GM12878 (cell line): ENCODE measurements at regions not wholly inside any gene's neighbourhood (a gene's known extent, or its start where the extent isn't known, plus 50 kb on each side); places are given as distances from the start of the nearest gene placed in this dataset.

ENCODE experiments used
- ATAC-seq: fragments of 200-7000 bp; cut with Tn5 transposase; 3 replicates; pipeline ENCODE4 v1.9.1; 2020; ENCODE audit warnings: mild to moderate bottlenecking, moderate library complexity
- BruUV-seq: library from RNA; stranded (reverse); fragments of 400-500 nt; replicated peaks from 2 replicates; lab custom pipeline; 2021; lab: Mats Ljungman, UMichigan
- CTCF ChIA-PET: fragments of 300-600 bp; sonication (Branson Sonifier 250); formaldehyde crosslinking; extraction: SDS; loops from one replicate; lab custom pipeline; 2021; ENCODE audit warnings: inconsistent platforms; lab: Yijun Ruan, JAX
- POLR2A ChIA-PET: fragments of 350-600 bp; formaldehyde crosslinking; extraction: SDS; loops from one replicate; lab custom pipeline; 2021; ENCODE audit warnings: inconsistent platforms; lab: Charles Lee
- RAD21 ChIA-PET: fragments of 300-600 bp; sonication (Branson Sonifier 250); formaldehyde crosslinking; loops from one replicate; lab custom pipeline; 2023; ENCODE audit warnings: antibody characterized with exemption; ENCODE audit not compliant: unreplicated experiment; lab: Charles Lee
- SMC1A ChIA-PET: fragments of 300-600 bp; sonication (Branson Sonifier 250); formaldehyde crosslinking; loops from one replicate; lab custom pipeline; 2023; ENCODE audit not compliant: unreplicated experiment, uncharacterized antibody; lab: Charles Lee
- DNase-seq: peaks from one replicate; pipeline ENCODE4 v3.0.0-alpha.2; 2011; ENCODE audit warnings: low read depth, low spot score
- FAIRE-seq: peaks from 3 replicates; lab custom pipeline; 2011; peaks lifted over from hg19 to GRCh38; lab: Jason Lieb, UNC
- H2AFZ ChIP-seq: 2 replicates; pipeline ENCODE4 v1.6.0; 2011; ENCODE audit warnings: low read depth, low read length, control low read depth; ENCODE audit not compliant: control insufficient read depth
- H3K27ac ChIP-seq: 2 replicates; pipeline ENCODE4 v1.5.1; 2011; ENCODE audit warnings: control low read depth; ENCODE audit not compliant: control insufficient read depth, insufficient read depth
- H3K27me3 ChIP-seq, 2 experiments: replicated peaks in 1 of 2; 2 replicates each; pipeline versions ENCODE4 v1.6.0 to v1.6.1; 2011; ENCODE audit warnings: low read length in 1 of 2; ENCODE audit not compliant: control insufficient read depth in 2 of 2, insufficient read depth in 2 of 2
- H3K36me3 ChIP-seq, 2 experiments: 2 replicates each; pipeline ENCODE4 v1.5.1; 2011; ENCODE audit warnings: low read length in 1 of 2; ENCODE audit not compliant: control insufficient read depth in 2 of 2, insufficient read depth in 2 of 2
- H3K4me1 ChIP-seq: 2 replicates; pipeline ENCODE4 v1.6.1; 2011; ENCODE audit warnings: mild to moderate bottlenecking, low read length, moderate library complexity, mixed read lengths; ENCODE audit not compliant: control insufficient read depth, insufficient read depth
- H3K4me2 ChIP-seq: 2 replicates; pipeline ENCODE4 v1.6.0; 2011; ENCODE audit warnings: control low read depth; ENCODE audit not compliant: control insufficient read depth, insufficient read depth
- H3K4me3 ChIP-seq: fragments of 200-600 bp; sonication (generic); 2 replicates; pipeline ENCODE4 v1.5.1; 2016
- H3K79me2 ChIP-seq: 2 replicates; pipeline ENCODE4 v1.6.0; 2011; ENCODE audit warnings: low read length; ENCODE audit not compliant: control insufficient read depth, insufficient read depth
- H3K9ac ChIP-seq: 2 replicates; pipeline ENCODE4 v1.8.0; 2011; ENCODE audit warnings: low read length, control low read depth, mixed read lengths; ENCODE audit not compliant: control insufficient read depth, insufficient read depth
- H3K9me3 ChIP-seq: replicated peaks from 3 replicates; pipeline ENCODE4 v1.5.1; 2011; ENCODE audit warnings: mild to moderate bottlenecking, low read length; ENCODE audit not compliant: control insufficient read depth, insufficient read depth
- H4K20me1 ChIP-seq: 2 replicates; pipeline ENCODE4 v1.6.0; 2011; ENCODE audit not compliant: control insufficient read depth, insufficient read depth
- CBX3 ChIP-seq: fragments of 200-600 bp; sonication (generic); IDR thresholded peaks from 2 replicates; pipeline ENCODE4 v1.6.1; 2016; ENCODE audit warnings: low read depth, borderline replicate concordance
- CEBPB ChIP-seq, 2 experiments: fragments of 150-350 bp in 1 of 2; IDR thresholded peaks; 2 replicates each; pipeline ENCODE4 v1.6.1; 2012 to 2014; ENCODE audit warnings: low read depth in 2 of 2, low read length in 2 of 2, borderline replicate concordance in 1 of 2, inconsistent platforms in 1 of 2
- ESRRA ChIP-seq: IDR thresholded peaks from 2 replicates; pipeline ENCODE4 v1.6.1; 2012; ENCODE audit warnings: mild to moderate bottlenecking, low read length, improper control_type of control experiment
- IKZF2 ChIP-seq, 2 experiments: fragments of 450-650 bp; IDR thresholded peaks; 2 replicates each; pipeline ENCODE4 v1.6.1; 2017; ENCODE audit warnings: mild to moderate bottlenecking in 2 of 2, moderate library complexity in 2 of 2
- JUND ChIP-seq: IDR thresholded peaks from 2 replicates; pipeline ENCODE4 v1.6.1; 2012; ENCODE audit warnings: low read depth, mild to moderate bottlenecking, low read length, improper control_type of control experiment, moderate library complexity
- NR2F1 ChIP-seq: fragments of 450-650 bp; conservative IDR thresholded peaks from 2 replicates; pipeline ENCODE4 v1.6.1; 2017; ENCODE audit warnings: mild to moderate bottlenecking
- POLR2AphosphoS2 ChIP-seq: IDR thresholded peaks from 2 replicates; pipeline ENCODE4 v1.6.1; 2011; ENCODE audit warnings: low read depth, mild to moderate bottlenecking, low read length, improper control_type of control experiment, moderate library complexity
- RAD21 ChIP-seq: IDR thresholded peaks from 2 replicates; pipeline ENCODE4 v1.6.1; 2011; ENCODE audit warnings: mild to moderate bottlenecking, low read depth, low read length, moderate library complexity; ENCODE audit not compliant: insufficient read depth
- SMAD1 ChIP-seq: fragments of 450-650 bp; IDR thresholded peaks from 2 replicates; pipeline ENCODE4 v1.6.1; 2018; ENCODE audit warnings: mild to moderate bottlenecking, low read depth; ENCODE audit not compliant: partially characterized antibody
- SRF ChIP-seq, 2 experiments: IDR thresholded peaks; 2 replicates each; pipeline ENCODE4 v1.6.1; 2011; ENCODE audit warnings: low read depth in 2 of 2, low read length in 2 of 2, mild to moderate bottlenecking in 1 of 2, moderate library complexity in 1 of 2
- TBL1XR1 ChIP-seq: IDR thresholded peaks from 2 replicates; pipeline ENCODE4 v1.6.1; 2012; ENCODE audit warnings: low read depth, low read length, improper control_type of control experiment
- ZZZ3 ChIP-seq: IDR thresholded peaks from 2 replicates; pipeline ENCODE4 v1.6.1; 2011; ENCODE audit warnings: low read depth; ENCODE audit not compliant: control insufficient read depth, insufficient read length
- WGBS: methylation state at CpG from one replicate; pipeline ENCODE4 v1.1.6; 2016; ENCODE audit warnings: low lambda C conversion rate; ENCODE audit not compliant: insufficient replicate concordance, insufficient coverage; ENCODE audit errors: missing lambda C conversion rate; 5-methylcytosine and 5-hydroxymethylcytosine counted together
- in situ Hi-C: fragments of 300-500 bp; cut with MboI; formaldehyde crosslinking; loops from 9 replicates; pipeline ENCODE4 v1.14.3; 2018; ENCODE audit warnings: mixed read lengths
- intact Hi-C: fragments of 100-400 bp; cut with micrococcal nuclease; formaldehyde crosslinking; loops from one replicate; pipeline ENCODE4 v1.14.2; 2022; ENCODE audit not compliant: unreplicated experiment
- TF ChIP-seq, protein P1 (sequence below): fragments of 450-650 bp; IDR thresholded peaks from 2 replicates; pipeline ENCODE4 v1.6.1; 2017; ENCODE audit warnings: mild to moderate bottlenecking, moderate library complexity
- TF ChIP-seq, protein P2 (sequence below): fragments of 450-650 bp; IDR thresholded peaks from 2 replicates; pipeline ENCODE4 v1.6.1; 2017; ENCODE audit warnings: mild to moderate bottlenecking
- TF ChIP-seq, protein P3 (sequence below): fragments of 150-350 bp; IDR thresholded peaks from 2 replicates; pipeline ENCODE4 v1.6.1; 2014; ENCODE audit warnings: mild to moderate bottlenecking, low read depth, low read length
- TF ChIP-seq, protein P4 (sequence below): fragments of 450-650 bp; IDR thresholded peaks from 2 replicates; pipeline ENCODE4 v1.6.1; 2016; ENCODE audit warnings: mild to moderate bottlenecking

DNA sequence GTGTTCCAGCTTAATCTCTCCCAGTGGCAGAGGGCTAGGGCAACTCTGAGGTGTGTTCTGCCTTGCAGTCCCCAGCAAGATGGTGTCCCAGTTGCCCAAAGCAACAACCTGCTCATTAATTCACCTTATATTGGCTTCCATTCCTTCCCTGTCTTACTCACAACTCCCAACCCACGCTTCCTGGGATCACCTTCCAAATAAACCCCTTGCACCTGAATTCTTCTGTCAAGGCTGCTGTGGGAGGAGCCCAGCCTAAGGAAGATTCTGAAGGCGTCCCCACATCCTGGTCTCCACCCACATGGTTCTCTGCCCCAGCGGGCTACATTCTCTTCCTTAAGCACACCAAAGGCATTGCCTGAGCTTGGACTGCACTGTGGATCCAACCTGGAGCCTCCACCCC is 116.6 kb upstream of the MAFB start:
- no peak for TF ChIP-seq ESRRA
- TF ChIP-seq RAD21, result no peak
- TF ChIP-seq, protein P1, sequence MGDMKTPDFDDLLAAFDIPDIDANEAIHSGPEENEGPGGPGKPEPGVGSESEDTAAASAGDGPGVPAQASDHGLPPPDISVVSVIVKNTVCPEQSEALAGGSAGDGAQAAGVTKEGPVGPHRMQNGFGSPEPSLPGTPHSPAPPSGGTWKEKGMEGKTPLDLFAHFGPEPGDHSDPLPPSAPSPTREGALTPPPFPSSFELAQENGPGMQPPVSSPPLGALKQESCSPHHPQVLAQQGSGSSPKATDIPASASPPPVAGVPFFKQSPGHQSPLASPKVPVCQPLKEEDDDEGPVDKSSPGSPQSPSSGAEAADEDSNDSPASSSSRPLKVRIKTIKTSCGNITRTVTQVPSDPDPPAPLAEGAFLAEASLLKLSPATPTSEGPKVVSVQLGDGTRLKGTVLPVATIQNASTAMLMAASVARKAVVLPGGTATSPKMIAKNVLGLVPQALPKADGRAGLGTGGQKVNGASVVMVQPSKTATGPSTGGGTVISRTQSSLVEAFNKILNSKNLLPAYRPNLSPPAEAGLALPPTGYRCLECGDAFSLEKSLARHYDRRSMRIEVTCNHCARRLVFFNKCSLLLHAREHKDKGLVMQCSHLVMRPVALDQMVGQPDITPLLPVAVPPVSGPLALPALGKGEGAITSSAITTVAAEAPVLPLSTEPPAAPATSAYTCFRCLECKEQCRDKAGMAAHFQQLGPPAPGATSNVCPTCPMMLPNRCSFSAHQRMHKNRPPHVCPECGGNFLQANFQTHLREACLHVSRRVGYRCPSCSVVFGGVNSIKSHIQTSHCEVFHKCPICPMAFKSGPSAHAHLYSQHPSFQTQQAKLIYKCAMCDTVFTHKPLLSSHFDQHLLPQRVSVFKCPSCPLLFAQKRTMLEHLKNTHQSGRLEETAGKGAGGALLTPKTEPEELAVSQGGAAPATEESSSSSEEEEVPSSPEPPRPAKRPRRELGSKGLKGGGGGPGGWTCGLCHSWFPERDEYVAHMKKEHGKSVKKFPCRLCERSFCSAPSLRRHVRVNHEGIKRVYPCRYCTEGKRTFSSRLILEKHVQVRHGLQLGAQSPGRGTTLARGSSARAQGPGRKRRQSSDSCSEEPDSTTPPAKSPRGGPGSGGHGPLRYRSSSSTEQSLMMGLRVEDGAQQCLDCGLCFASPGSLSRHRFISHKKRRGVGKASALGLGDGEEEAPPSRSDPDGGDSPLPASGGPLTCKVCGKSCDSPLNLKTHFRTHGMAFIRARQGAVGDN, result no peak
- TF ChIP-seq, protein P2, sequence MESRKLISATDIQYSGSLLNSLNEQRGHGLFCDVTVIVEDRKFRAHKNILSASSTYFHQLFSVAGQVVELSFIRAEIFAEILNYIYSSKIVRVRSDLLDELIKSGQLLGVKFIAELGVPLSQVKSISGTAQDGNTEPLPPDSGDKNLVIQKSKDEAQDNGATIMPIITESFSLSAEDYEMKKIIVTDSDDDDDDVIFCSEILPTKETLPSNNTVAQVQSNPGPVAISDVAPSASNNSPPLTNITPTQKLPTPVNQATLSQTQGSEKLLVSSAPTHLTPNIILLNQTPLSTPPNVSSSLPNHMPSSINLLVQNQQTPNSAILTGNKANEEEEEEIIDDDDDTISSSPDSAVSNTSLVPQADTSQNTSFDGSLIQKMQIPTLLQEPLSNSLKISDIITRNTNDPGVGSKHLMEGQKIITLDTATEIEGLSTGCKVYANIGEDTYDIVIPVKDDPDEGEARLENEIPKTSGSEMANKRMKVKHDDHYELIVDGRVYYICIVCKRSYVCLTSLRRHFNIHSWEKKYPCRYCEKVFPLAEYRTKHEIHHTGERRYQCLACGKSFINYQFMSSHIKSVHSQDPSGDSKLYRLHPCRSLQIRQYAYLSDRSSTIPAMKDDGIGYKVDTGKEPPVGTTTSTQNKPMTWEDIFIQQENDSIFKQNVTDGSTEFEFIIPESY, result no peak
- no peak for TF ChIP-seq CEBPB (IDR thresholded peaks at IDR 0.05; ENCODE audit: borderline replicate concordance in 1 of 2, low read depth in 2 of 2, low read length in 2 of 2)
- TF ChIP-seq CBX3, result no peak
- no peak for TF ChIP-seq JUND
- TF ChIP-seq POLR2AphosphoS2, result no peak
- TF ChIP-seq, protein P3, sequence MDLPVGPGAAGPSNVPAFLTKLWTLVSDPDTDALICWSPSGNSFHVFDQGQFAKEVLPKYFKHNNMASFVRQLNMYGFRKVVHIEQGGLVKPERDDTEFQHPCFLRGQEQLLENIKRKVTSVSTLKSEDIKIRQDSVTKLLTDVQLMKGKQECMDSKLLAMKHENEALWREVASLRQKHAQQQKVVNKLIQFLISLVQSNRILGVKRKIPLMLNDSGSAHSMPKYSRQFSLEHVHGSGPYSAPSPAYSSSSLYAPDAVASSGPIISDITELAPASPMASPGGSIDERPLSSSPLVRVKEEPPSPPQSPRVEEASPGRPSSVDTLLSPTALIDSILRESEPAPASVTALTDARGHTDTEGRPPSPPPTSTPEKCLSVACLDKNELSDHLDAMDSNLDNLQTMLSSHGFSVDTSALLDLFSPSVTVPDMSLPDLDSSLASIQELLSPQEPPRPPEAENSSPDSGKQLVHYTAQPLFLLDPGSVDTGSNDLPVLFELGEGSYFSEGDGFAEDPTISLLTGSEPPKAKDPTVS, result no peak
- TF ChIP-seq, protein P4, sequence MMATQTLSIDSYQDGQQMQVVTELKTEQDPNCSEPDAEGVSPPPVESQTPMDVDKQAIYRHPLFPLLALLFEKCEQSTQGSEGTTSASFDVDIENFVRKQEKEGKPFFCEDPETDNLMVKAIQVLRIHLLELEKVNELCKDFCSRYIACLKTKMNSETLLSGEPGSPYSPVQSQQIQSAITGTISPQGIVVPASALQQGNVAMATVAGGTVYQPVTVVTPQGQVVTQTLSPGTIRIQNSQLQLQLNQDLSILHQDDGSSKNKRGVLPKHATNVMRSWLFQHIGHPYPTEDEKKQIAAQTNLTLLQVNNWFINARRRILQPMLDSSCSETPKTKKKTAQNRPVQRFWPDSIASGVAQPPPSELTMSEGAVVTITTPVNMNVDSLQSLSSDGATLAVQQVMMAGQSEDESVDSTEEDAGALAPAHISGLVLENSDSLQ, result no peak
- TF ChIP-seq ZZZ3, result no peak
- TF ChIP-seq NR2F1, result no peak
- TF ChIP-seq SMAD1, result no peak
- no peak for TF ChIP-seq IKZF2 (IDR thresholded peaks at IDR 0.05)
- no peak for TF ChIP-seq SRF (IDR thresholded peaks at IDR 0.05; ENCODE audit: low read depth in 2 of 2, low read length in 2 of 2)
- no peak for TF ChIP-seq TBL1XR1
- ChIA-PET RAD21 (no interaction called here), CTCF (no interaction called here), POLR2A (no interaction called here), SMC1A (no interaction called here)
- Histone ChIP-seq H3K27me3 (peaks cover 2 to 3% of the 10 kb centered on the region in 2 experiments; a peak in 3 of 4 replicates), H2AFZ (no peak overlapping the region), H4K20me1 (no peaks in the 10 kb centered on the region), H3K9me3 (no peaks in the 10 kb centered on the region), H3K36me3 (no peaks in the 10 kb centered on the region), H3K4me3 (no peak overlapping the region), H3K4me2 (no peak overlapping the region), H3K9ac (no peak overlapping the region), H3K27ac (no peak overlapping the region), H3K4me1 (no peaks in the 10 kb centered on the region), H3K79me2 (no peaks in the 10 kb centered on the region)
- DNase-seq (no peak), FAIRE-seq (no peak), ATAC-seq (no peak)
- intact Hi-C loops, result no loop called here
- BruUV-seq, result no TSS peak
- in situ Hi-C loops, result no loop called here
- 4% methylated on average over 3 of the region's 3 CpGs for WGBS
